Liver (tissue), 8 donors: ENCODE measurements at regions not wholly inside any gene's neighbourhood (a gene's known extent, or its start where the extent isn't known, plus 50 kb on each side); places are given as distances from the start of the nearest gene placed in this dataset.

ENCODE experiments used
- DNase-seq: peaks from one replicate; pipeline ENCODE4 v3.0.0-alpha.2; 2017; ENCODE audit warnings: low spot score
- H3K27ac ChIP-seq, 2 donors: one replicate each; pipeline ENCODE4 v1.7.0; 2013; ENCODE audit warnings: inconsistent platforms in 2 of 2, low read length in 2 of 2, control low read depth in 1 of 2, low read depth in 1 of 2, mild to moderate bottlenecking in 1 of 2
- H3K27me3 ChIP-seq, 4 donors: one replicate each; pipeline versions ENCODE4 v1.6.1 to v1.7.0; 2013; ENCODE audit warnings: low read length in 3 of 4, inconsistent platforms in 1 of 4, mild to moderate bottlenecking in 1 of 4, moderate library complexity in 1 of 4; ENCODE audit not compliant: control insufficient read depth in 4 of 4, insufficient read depth in 4 of 4
- H3K36me3 ChIP-seq, 4 donors: one replicate each; pipeline versions ENCODE4 v1.6.1 to v1.7.0; 2013; ENCODE audit warnings: low read length in 3 of 4, mild to moderate bottlenecking in 3 of 4, low read depth in 1 of 4, moderate library complexity in 1 of 4; ENCODE audit not compliant: control insufficient read depth in 4 of 4, insufficient read depth in 3 of 4
- H3K4me1 ChIP-seq, 4 donors: one replicate each; pipeline versions ENCODE4 v1.6.1 to v1.7.0; 2013; ENCODE audit warnings: low read length in 3 of 4, mild to moderate bottlenecking in 3 of 4, moderate library complexity in 1 of 4; ENCODE audit not compliant: control insufficient read depth in 4 of 4, insufficient read depth in 4 of 4
- H3K4me3 ChIP-seq, 3 donors: one replicate each; pipeline versions ENCODE4 v1.6.1 to v1.7.0; 2013; ENCODE audit warnings: low read length in 3 of 3, control low read depth in 1 of 3, low read depth in 1 of 3, mild to moderate bottlenecking in 1 of 3
- H3K9ac ChIP-seq, 2 donors: one replicate each; pipeline ENCODE4 v1.7.0; 2013; ENCODE audit warnings: low read length in 2 of 2, mild to moderate bottlenecking in 2 of 2, moderate library complexity in 2 of 2, control low read depth in 1 of 2, low read depth in 1 of 2
- H3K9me3 ChIP-seq, 4 donors: one replicate each; pipeline versions ENCODE4 v1.6.1 to v1.7.0; 2013; ENCODE audit warnings: low read length in 3 of 4; ENCODE audit not compliant: control insufficient read depth in 4 of 4
- EGR1 ChIP-seq, 2 donors: IDR thresholded peaks; 2 replicates each; pipeline ENCODE4 v1.6.1; 2016 to 2018; ENCODE audit warnings: antibody characterized with exemption in 2 of 2, low read depth in 2 of 2
- FOXA1 ChIP-seq: IDR thresholded peaks from 2 replicates; pipeline ENCODE4 v1.6.1; 2016; ENCODE audit warnings: antibody characterized with exemption
- FOXA2 ChIP-seq: IDR thresholded peaks from 2 replicates; pipeline ENCODE4 v1.6.1; 2016; ENCODE audit warnings: antibody characterized with exemption
- HNF4A ChIP-seq, 2 donors: conservative IDR thresholded peaks; 2 replicates each; pipeline ENCODE4 v1.6.1; 2016; ENCODE audit warnings: antibody characterized with exemption in 2 of 2, mild to moderate bottlenecking in 2 of 2
- HNF4G ChIP-seq: IDR thresholded peaks from 2 replicates; pipeline ENCODE4 v1.6.1; 2016; ENCODE audit warnings: antibody characterized with exemption
- JUND ChIP-seq, 2 donors: IDR thresholded peaks; 2 replicates each; pipeline ENCODE4 v1.6.1; 2016; ENCODE audit warnings: antibody characterized with exemption in 2 of 2
- NR2F2 ChIP-seq: IDR thresholded peaks from 2 replicates; pipeline ENCODE4 v1.6.1; 2016; ENCODE audit warnings: antibody characterized with exemption
- RAD21 ChIP-seq, 2 donors: IDR thresholded peaks; 2 replicates each; pipeline ENCODE4 v1.6.1; 2016; ENCODE audit warnings: antibody characterized with exemption in 2 of 2, mild to moderate bottlenecking in 2 of 2
- REST ChIP-seq: IDR thresholded peaks from 2 replicates; pipeline ENCODE4 v1.6.1; 2016; ENCODE audit warnings: antibody characterized with exemption, mild to moderate bottlenecking
- RXRA ChIP-seq, 2 donors: IDR thresholded peaks; 2 replicates each; pipeline ENCODE4 v1.6.1; 2017 to 2018; ENCODE audit warnings: antibody characterized with exemption in 2 of 2, mild to moderate bottlenecking in 1 of 2
- SP1 ChIP-seq: IDR thresholded peaks from 2 replicates; pipeline ENCODE4 v1.6.1; 2018; ENCODE audit warnings: antibody characterized with exemption, mild to moderate bottlenecking
- TAF1 ChIP-seq: conservative IDR thresholded peaks from 2 replicates; pipeline ENCODE4 v1.6.1; 2016; ENCODE audit warnings: antibody characterized with exemption, mild to moderate bottlenecking
- YY1 ChIP-seq: IDR thresholded peaks from 2 replicates; pipeline ENCODE4 v1.6.1; 2016; ENCODE audit warnings: antibody characterized with exemption, mild to moderate bottlenecking
- ZBTB33 ChIP-seq: IDR thresholded peaks from 2 replicates; pipeline ENCODE4 v1.6.1; 2016; ENCODE audit warnings: antibody characterized with exemption
- WGBS: extraction: QIAGEN DNeasy Blood & Tissue Kit; methylation state at CpG from one replicate; pipeline ENCODE4 v1.1.7; 2013; 5-methylcytosine and 5-hydroxymethylcytosine counted together
- TF ChIP-seq, protein P1 (sequence below): IDR thresholded peaks from 2 replicates; pipeline ENCODE4 v1.6.1; 2016; ENCODE audit warnings: antibody characterized with exemption
- TF ChIP-seq, protein P2 (sequence below): fragments of 150-350 bp; IDR thresholded peaks from 2 replicates; pipeline ENCODE4 v1.5.1; 2017; ENCODE audit warnings: improper control_type of control experiment, low read depth, low read length; ENCODE audit not compliant: missing input control
- TF ChIP-seq, protein P3 (sequence below): IDR thresholded peaks from 2 replicates; pipeline ENCODE4 v1.6.1; 2016; ENCODE audit warnings: antibody characterized with exemption
- donor health status: healthy.
- donor health status: healthy.
- donor health status: healthy.
- donor health status: healthy.
- donor health status: healthy.

GRCh38 chr19:27717825-27718224 is 1495.1 kb downstream of the UQCRFS1 start:
- TF ChIP-seq, protein P1, sequence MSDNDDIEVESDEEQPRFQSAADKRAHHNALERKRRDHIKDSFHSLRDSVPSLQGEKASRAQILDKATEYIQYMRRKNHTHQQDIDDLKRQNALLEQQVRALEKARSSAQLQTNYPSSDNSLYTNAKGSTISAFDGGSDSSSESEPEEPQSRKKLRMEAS, result no peak
- TF ChIP-seq, protein P2, sequence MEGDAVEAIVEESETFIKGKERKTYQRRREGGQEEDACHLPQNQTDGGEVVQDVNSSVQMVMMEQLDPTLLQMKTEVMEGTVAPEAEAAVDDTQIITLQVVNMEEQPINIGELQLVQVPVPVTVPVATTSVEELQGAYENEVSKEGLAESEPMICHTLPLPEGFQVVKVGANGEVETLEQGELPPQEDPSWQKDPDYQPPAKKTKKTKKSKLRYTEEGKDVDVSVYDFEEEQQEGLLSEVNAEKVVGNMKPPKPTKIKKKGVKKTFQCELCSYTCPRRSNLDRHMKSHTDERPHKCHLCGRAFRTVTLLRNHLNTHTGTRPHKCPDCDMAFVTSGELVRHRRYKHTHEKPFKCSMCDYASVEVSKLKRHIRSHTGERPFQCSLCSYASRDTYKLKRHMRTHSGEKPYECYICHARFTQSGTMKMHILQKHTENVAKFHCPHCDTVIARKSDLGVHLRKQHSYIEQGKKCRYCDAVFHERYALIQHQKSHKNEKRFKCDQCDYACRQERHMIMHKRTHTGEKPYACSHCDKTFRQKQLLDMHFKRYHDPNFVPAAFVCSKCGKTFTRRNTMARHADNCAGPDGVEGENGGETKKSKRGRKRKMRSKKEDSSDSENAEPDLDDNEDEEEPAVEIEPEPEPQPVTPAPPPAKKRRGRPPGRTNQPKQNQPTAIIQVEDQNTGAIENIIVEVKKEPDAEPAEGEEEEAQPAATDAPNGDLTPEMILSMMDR, result no peak
- TF ChIP-seq JUND (IDR thresholded peaks at IDR 0.05), result no peak
- TF ChIP-seq SP1, result no peak
- TF ChIP-seq, protein P3, sequence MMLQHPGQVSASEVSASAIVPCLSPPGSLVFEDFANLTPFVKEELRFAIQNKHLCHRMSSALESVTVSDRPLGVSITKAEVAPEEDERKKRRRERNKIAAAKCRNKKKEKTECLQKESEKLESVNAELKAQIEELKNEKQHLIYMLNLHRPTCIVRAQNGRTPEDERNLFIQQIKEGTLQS, result no peak
- TF ChIP-seq NR2F2, result no peak
- TF ChIP-seq YY1, result no peak
- no peak for TF ChIP-seq FOXA1
- TF ChIP-seq REST, result no peak
- Histone ChIP-seq H3K9me3 (peaks cover 4 to 15% (median 7%) of the 10 kb centered on the region in 4 donors), H3K4me3 (no peak overlapping the region), H3K9ac (no peak overlapping the region), H3K4me1 (no peaks in the 10 kb centered on the region), H3K27ac (no peak overlapping the region), H3K36me3 (no peaks in the 10 kb centered on the region), H3K27me3 (no peaks in the 10 kb centered on the region)
- DNase-seq, result no peak

DNA sequence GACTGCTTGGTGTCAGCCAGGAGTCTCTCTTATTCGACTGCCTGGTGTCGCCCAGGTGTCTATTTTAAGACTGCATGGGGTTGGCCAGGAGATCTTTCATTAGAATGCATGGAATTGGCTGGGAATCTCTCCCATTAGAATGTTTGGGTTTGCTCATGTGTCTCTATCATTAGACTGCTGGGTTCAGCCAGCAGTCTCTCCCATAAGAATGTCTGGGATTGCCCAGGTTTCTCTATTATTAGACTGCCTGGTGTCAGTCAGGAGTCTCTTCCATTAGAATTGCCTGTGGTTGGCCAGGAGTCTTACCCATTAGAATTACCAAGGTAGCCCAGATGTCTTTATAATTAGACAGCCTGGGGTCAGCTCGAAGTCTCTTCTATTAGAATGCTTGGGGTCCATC is 1496.0 kb downstream of the UQCRFS1 start:
- Histone ChIP-seq H3K9me3 (peaks cover 3 to 10% (median 6%) of the 10 kb centered on the region in 4 donors), H3K27me3 (no peaks in the 10 kb centered on the region)
- DNase-seq, result no peak
- TF ChIP-seq FOXA2 (no peak), HNF4A (conservative IDR thresholded peaks at IDR 0.05) (no peak), FOXA1 (no peak), ZBTB33 (no peak), RAD21 (IDR thresholded peaks at IDR 0.05) (no peak), NR2F2 (no peak), REST (no peak), SP1 (no peak), RXRA (IDR thresholded peaks at IDR 0.05) (no peak), YY1 (no peak), HNF4G (no peak), EGR1 (IDR thresholded peaks at IDR 0.05; ENCODE audit: low read depth in 2 of 2) (no peak), TAF1 (no peak)
- TF ChIP-seq, protein P2, result no peak
- TF ChIP-seq, protein P3, result no peak
- TF ChIP-seq, protein P1, result no peak

More for the DNA sequence above, 1496.0 kb downstream of the UQCRFS1 start:
- H3K4me3 ChIP-seq, result no peak overlapping the region
- H3K9ac ChIP-seq, result no peak overlapping the region
- H3K36me3 ChIP-seq, result no peaks in the 10 kb centered on the region
- no peak overlapping the region for H3K27ac ChIP-seq
- 52% methylated on average over 3 of the region's 3 CpGs for WGBS
- H3K4me1 ChIP-seq, result no peaks in the 10 kb centered on the region
